Tibial artery (tissue), 4 donors: ENCODE measurements at regions not wholly inside any gene's neighbourhood (a gene's known extent, or its start where the extent isn't known, plus 50 kb on each side); places are given as distances from the start of the nearest gene placed in this dataset.

ENCODE experiments used
- DNase-seq, 2 donors: peaks; one replicate each; pipeline ENCODE4 v3.0.0-alpha.2; 2019
- H3K27ac ChIP-seq, 2 donors: fragments of 200-600 bp; sonication (generic) in 1 of 2; 1 replicate in 1 of 2; 2 replicates in 1 of 2; pipeline ENCODE4 v1.5.1; 2018 to 2019; ENCODE audit warnings: mild to moderate bottlenecking in 1 of 2
- H3K27me3 ChIP-seq, 2 donors: fragments of 200-600 bp; sonication (generic) in 1 of 2; one replicate each; pipeline versions ENCODE4 v1.5.1 to v1.6.0; 2016 to 2019
- H3K36me3 ChIP-seq, 3 donors: fragments of 200-600 bp; sonication (generic) in 2 of 3; one replicate each; pipeline ENCODE4 v1.5.1; 2016 to 2019; ENCODE audit warnings: mild to moderate bottlenecking in 2 of 3
- H3K4me1 ChIP-seq, 4 donors: fragments of 200-600 bp; sonication (generic) in 2 of 4; 1 replicate in 3 of 4; 2 replicates in 1 of 4; pipeline ENCODE4 v1.5.1; 2016 to 2019
- H3K4me3 ChIP-seq, 2 donors: fragments of 200-600 bp; sonication (generic) in 1 of 2; 1 replicate in 1 of 2; 2 replicates in 1 of 2; pipeline ENCODE4 v1.5.1; 2018 to 2019; ENCODE audit warnings: mild to moderate bottlenecking in 2 of 2
- H3K9me3 ChIP-seq, 3 donors: fragments of 200-600 bp; sonication (generic) in 1 of 3; one replicate each; pipeline ENCODE4 v1.5.1; 2016 to 2019
- intact Hi-C: fragments of 100-400 bp; cut with DNase I; formaldehyde crosslinking; loops from one replicate; pipeline ENCODE4 v1.15.0; 2023; ENCODE audit warnings: low total_unique reads
- TF ChIP-seq, protein P1 (sequence below), 2 experiments: fragments of 200-600 bp in 1 of 2; fragments of 450-650 bp in 1 of 2; IDR thresholded peaks; one replicate each; pipeline ENCODE4 v1.5.1; 2017 to 2019; ENCODE audit warnings: antibody characterized with exemption in 2 of 2, mild to moderate bottlenecking in 1 of 2, moderate library complexity in 1 of 2

DNA sequence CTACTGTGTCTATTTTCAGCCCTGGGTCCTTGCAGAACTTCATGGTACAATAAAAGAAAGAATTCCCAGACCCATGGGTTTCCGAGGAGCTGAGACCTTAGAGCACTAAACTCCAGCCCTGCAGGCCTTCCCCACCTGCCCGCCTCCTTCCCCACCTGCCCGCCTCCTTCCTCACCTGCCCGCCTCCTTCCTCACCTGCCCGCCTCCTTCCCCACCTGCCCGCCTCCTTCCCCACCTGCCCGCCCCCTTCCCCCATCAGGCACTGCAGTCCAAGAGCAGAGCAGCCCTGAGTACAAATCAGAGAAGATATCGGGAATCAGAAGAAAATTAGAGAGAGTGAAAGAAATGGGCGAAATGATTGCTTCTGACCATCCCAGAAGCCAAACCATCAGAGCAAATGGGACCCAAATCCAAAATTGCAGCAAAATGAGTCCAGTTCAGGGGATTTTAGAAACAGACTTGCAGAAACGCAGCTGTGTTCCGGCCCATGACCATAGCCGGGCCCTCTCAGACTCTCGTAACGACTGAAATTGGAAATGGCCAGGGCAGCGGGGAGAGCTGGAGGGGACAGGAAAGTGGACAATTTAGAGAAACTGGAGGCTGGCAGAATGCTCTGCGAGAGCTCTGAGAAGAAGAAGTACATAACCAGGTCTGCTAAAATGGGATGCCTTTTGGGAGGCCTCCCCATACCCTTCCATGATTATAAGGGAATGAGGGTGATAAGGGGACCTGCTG, 568.4 kb downstream of the TCERG1L start:
- intact Hi-C loops: no loop called here
- H3K4me1 ChIP-seq: no peaks in the 10 kb centered on the region
- no peak for DNase-seq
- no peak overlapping the region for H3K4me3 ChIP-seq
- H3K27ac ChIP-seq: no peak overlapping the region
- TF ChIP-seq, protein P1, sequence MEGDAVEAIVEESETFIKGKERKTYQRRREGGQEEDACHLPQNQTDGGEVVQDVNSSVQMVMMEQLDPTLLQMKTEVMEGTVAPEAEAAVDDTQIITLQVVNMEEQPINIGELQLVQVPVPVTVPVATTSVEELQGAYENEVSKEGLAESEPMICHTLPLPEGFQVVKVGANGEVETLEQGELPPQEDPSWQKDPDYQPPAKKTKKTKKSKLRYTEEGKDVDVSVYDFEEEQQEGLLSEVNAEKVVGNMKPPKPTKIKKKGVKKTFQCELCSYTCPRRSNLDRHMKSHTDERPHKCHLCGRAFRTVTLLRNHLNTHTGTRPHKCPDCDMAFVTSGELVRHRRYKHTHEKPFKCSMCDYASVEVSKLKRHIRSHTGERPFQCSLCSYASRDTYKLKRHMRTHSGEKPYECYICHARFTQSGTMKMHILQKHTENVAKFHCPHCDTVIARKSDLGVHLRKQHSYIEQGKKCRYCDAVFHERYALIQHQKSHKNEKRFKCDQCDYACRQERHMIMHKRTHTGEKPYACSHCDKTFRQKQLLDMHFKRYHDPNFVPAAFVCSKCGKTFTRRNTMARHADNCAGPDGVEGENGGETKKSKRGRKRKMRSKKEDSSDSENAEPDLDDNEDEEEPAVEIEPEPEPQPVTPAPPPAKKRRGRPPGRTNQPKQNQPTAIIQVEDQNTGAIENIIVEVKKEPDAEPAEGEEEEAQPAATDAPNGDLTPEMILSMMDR (IDR thresholded peaks at IDR 0.05): no peak
- peaks cover 0 to 16% of the 10 kb centered on the region in 2 donors for H3K27me3 ChIP-seq
- no peaks in the 10 kb centered on the region for H3K9me3 ChIP-seq
- no peaks in the 10 kb centered on the region for H3K36me3 ChIP-seq

DNA sequence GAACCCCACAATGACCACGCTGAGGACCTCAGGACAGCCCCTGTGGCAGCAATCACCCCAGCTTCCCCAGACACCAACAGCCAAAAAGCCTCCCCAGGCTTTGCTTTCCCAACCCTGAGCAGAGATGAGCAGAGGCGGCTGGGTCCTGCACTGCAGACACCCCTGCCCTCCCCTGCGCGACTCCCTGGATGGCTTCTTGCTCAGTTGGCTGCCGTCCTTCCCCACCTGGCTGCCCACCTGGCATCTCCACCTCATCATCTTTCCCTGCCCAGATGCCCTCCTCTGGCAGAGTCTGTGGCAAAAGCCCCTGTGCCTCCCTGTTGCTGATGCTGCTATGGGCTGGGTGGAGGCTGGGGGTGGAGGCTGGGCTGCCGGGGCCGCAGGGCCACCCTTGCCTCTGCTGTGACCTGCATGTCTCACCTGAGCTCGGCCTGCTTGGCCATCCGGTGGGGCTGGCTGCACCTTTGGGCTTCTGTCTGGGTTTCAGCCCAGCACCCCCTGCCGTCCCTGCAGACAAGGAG, 567.7 kb downstream of the TCERG1L start:
- Histone ChIP-seq H3K9me3 (no peaks in the 10 kb centered on the region), H3K4me3 (no peak overlapping the region), H3K27ac (no peak overlapping the region), H3K27me3 (peaks cover 0 to 16% of the 10 kb centered on the region in 2 donors), H3K36me3 (no peaks in the 10 kb centered on the region), H3K4me1 (no peaks in the 10 kb centered on the region)
- peak in 1 of 2 donors; percentile 62 for DNase-seq
- TF ChIP-seq, protein P1 (IDR thresholded peaks at IDR 0.05): no peak
- intact Hi-C loops: no loop called here

DNA sequence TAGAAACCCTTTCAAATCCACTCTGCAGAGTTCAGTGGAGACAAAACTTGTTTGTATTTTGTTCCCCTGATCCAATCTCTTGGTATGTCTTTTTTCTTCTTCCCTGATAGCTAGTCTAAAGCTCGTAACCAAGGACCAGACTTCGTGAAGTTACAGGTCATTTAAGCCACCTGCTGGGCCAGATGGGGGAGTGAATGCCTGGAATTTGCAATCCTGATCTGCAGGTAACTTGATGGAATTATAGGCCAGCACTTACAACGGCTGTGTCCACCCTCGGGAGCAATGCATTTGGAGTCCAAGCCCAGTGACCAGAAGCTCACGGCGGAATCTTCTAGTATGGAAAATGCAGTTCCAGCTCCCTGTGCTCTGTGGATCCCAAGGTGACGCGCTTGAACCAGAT, 566.9 kb downstream of the TCERG1L start:
- intact Hi-C loops: no loop called here

DNA sequence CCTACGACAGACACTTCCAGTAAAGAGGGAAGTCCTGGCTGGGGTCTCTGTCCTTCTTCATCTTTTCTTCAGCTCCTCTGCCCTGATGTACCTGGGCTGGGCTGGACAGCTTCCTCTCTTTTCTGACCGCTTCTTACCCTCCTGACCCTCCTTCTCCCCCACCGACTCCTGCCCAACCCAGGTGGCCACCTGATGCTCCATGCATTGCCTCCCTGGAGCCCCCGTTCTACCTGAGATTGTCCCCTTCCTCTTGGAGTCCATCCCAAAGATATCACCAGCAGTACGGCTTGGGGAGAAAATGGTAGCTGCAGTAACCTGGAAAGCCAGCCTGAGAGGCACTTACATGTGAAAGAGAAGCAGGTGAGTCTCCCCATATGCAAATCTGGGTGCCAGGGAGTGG, 566.3 kb downstream of the TCERG1L start:
- Histone ChIP-seq H3K4me1 (no peaks in the 10 kb centered on the region), H3K27me3 (peaks cover 0 to 16% of the 10 kb centered on the region in 2 donors), H3K4me3 (no peak overlapping the region), H3K36me3 (no peaks in the 10 kb centered on the region), H3K9me3 (no peaks in the 10 kb centered on the region), H3K27ac (no peak overlapping the region)
- TF ChIP-seq, protein P1 (IDR thresholded peaks at IDR 0.05): no peak
- intact Hi-C loops: no loop called here
- DNase-seq: peak in 1 of 2 donors; percentile 31

More for the DNA sequence above, 566.9 kb downstream of the TCERG1L start:
- TF ChIP-seq, protein P1 (IDR thresholded peaks at IDR 0.05): no peak
- no peak overlapping the region for H3K27ac ChIP-seq
- no peaks in the 10 kb centered on the region for H3K4me1 ChIP-seq
- H3K4me3 ChIP-seq: no peak overlapping the region
- peaks cover 0 to 16% of the 10 kb centered on the region in 2 donors for H3K27me3 ChIP-seq
- H3K9me3 ChIP-seq: no peaks in the 10 kb centered on the region
- no peaks in the 10 kb centered on the region for H3K36me3 ChIP-seq
- no peak for DNase-seq

DNA sequence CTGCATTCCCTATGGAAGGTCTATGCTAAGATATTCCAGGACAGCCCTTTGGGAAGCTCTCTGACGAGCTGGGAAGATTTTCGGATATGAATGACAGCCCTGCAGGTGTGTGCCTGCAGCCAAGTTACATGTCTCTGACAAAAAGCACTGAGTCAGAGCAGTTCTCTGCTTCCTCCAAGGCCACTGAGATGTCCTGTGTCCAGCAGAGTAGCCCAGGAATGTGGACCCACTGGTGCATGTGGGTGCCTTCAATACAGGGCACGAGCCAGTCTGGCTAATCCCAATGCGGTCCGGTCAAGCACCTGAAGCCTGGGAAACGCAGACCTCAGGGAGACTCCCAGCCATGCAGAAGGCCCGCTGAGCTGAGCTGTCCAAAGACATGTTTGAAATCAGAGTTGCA, 565.7 kb downstream of the TCERG1L start:
- DNase-seq: peak in 1 of 2 donors; percentile 37

More for the DNA sequence above, 565.7 kb downstream of the TCERG1L start:
- no peaks in the 10 kb centered on the region for H3K36me3 ChIP-seq
- H3K27ac ChIP-seq: no peak overlapping the region
- intact Hi-C loops: no loop called here
- H3K27me3 ChIP-seq: peaks cover 0 to 16% of the 10 kb centered on the region in 2 donors
- TF ChIP-seq, protein P1 (IDR thresholded peaks at IDR 0.05): no peak
- H3K4me1 ChIP-seq: no peaks in the 10 kb centered on the region
- H3K9me3 ChIP-seq: no peaks in the 10 kb centered on the region
- no peak overlapping the region for H3K4me3 ChIP-seq
